IPS DF 19.7 (cell line): ENCODE measurements at regions not wholly inside any gene's neighbourhood (a gene's known extent, or its start where the extent isn't known, plus 50 kb on each side); places are given as distances from the start of the nearest gene placed in this dataset.
"Not testable (repeated sequence)": the region's sequence is repeated elsewhere in the genome, so short reads cannot be mapped to it uniquely, and the experiment has no call there.

Source experiments
- DNase-seq: peaks from one replicate; pipeline ENCODE4 v3.0.0-alpha.2; 2013; ENCODE audit warnings: low read depth, low spot score

- DNase-seq = no peak
Measured at GRCh38 chr12:33825986-33826602, 196.2 kb upstream of the ALG10 start.

DNA sequence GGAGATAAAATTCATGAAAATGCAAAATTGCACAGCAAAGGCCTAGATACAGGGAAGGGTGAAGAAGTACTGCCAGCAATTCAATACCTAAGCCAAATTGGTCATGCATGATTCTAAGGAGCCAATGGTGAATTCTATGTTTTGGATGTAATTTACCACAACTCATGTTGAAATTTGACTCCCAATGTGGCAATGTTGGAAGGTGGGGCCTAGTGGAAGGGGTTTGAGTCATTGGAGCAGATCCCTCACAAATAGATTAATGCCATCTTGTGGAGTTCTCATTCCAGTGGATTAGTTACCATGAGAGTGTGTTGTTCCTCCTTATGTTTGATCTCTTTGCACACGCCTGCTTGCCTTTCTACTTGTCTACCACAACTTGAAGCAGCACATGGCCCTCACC is 194.0 kb upstream of the ALG10 start:
- DNase-seq = no peak

GRCh38 chr12:33830070-33830469 is 192.2 kb upstream of the ALG10 start:
- no peak for DNase-seq

DNA sequence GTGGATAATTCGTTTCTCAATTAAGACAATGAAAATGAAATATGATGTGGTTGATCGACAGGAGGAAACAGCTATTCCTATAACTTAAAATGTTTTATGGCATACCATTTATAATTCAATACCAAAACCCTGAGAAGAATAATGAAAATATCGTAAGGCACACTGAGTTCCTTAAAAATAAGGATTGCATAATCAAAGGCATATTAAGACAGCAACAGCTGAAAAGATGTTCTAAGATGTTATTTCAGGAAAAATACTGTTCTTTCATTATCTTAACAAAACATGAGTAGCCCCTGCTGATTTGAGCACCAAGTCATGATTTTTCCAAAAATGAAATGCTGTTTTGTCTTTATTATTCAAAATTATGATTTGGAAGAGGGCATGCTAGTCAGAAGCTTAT is 189.4 kb upstream of the ALG10 start:
- no peak for DNase-seq

DNA sequence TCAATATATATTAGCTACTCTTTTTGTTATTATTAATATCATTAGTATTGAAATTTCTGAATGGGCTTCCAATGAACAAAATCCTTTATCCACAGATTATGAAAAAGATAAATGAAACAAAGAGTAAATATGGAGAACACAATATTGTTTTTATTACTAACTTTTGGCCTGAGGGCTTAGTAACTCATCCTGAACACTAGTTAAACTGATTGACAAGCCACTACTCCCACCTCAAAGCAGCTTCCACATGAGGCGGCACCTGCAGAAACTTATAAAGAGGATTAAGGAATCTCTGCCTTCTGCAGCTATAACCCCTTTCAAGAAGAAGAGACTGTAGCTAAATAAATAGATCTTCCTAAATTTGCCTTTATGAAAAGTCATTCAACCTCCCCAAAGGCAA is 187.6 kb upstream of the ALG10 start:
- DNase-seq = no peak

DNA sequence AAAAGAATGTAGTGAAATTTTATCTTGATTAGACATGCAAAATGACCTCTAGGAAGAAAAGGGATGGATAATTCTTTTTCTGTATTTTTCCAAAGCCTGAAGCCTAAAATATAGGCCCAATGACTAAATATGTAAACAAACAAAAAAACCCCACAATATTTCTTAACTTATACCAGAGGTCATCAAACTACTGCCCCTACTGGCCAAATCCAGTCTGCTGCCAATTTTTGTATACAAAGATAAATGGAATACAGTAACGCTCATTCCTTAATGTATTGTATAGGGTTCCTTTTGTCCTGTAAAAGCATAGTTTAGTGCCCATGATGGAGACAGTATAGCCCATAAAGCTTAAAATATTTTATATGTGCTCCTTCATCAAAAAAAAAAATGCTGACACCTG is 145.7 kb upstream of the ALG10 start:
- no peak for DNase-seq

GRCh38 chr12:33892425-33892824 is 129.9 kb upstream of the ALG10 start:
- DNase-seq = no peak

DNA sequence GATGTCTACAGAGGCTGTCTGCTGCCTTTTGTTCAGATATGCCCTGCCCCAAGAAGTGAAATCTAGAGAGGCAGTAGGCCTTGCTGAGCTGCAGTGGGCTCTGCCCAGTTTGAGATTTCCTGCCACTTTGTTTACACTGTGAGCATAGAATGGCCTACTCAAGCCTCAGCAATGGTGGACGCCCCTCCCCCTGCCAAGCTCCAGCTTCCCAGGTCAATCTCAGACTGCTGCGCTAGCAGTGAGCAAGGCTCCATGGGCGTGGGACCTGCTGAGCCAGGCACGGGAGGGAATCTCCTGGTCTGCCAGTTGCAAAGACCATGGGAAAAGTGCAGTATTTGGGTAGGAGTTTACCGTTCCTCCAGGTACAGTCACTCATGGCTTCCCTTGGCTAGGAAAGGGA is 101.8 kb upstream of the ALG10 start:
- not testable (repeated sequence) for DNase-seq

GRCh38 chr12:33926095-33926494 is 96.2 kb upstream of the ALG10 start:
- DNase-seq = no peak

DNA sequence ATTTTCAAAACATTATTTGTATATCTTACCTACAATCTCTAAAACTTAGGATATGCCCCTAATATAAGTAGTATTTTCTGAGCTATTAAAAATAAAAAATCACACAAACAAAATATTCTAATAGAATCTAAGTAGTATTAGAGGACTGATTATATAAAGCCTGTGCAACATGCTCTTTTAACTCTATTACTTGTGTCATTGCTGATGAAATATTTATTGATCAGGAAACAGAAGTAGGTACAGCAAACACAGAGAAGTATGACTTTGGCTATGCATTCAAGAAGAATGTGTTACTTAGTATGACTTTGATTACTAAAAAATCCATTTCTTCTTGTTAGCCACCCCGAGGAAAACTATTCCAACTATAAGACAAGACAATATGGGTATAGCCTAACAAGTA is 84.6 kb upstream of the ALG10 start:
- DNase-seq = not testable (repeated sequence)

DNA sequence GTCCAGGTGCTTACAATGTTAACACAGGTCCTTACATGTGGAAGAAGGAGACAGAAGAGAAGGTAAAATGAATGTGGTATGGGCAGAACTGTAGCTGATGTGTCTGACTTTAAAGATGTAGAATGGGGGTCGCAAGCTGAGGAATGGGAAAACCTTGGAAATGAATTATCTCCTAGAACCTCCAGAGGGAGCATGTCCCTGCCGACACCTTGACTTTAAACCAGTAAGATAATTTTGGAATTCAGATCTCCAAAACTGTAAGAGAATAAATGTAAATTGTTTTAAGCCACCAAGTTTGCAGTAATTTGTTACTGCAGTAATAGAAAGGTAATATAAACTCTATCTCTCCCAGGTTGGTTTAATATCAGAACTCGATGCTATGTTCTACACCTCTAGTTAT is 80.1 kb upstream of the ALG10 start:
- DNase-seq = no peak

- DNase-seq = no peak
Measured at GRCh38 chr12:33944703-33945437, 77.4 kb upstream of the ALG10 start.

- no peak for DNase-seq
Measured at GRCh38 chr12:33945438-33945784, 76.9 kb upstream of the ALG10 start.

DNA sequence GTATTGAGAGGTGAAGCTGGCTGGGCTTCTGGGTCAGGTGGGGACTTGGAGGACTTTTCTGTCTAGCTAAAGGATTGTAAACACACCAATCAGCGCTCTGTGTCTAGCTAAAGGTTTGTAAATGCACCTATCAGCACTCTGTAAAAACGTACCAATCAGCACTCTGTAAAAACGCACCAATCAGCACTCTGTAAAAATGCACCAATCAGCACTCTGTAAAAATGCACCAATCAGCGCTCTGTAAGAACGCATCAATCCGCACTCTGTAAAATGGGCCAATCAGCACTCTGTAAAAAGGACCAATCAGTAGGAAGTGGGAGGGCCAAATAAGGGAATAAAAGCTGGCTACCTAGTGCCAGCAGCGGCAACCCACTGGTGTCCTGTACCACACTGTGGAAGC is 56.1 kb upstream of the ALG10 start:
- not testable (repeated sequence) for DNase-seq

GRCh38 chr12:33967760-33968159 is 54.5 kb upstream of the ALG10 start:
- DNase-seq = no peak
